ENCODE measurements at regions not wholly inside any gene's neighbourhood (a gene's known extent, or its start where the extent isn't known, plus 50 kb on each side); places are given as distances from the start of the nearest gene placed in this dataset.

DNA sequence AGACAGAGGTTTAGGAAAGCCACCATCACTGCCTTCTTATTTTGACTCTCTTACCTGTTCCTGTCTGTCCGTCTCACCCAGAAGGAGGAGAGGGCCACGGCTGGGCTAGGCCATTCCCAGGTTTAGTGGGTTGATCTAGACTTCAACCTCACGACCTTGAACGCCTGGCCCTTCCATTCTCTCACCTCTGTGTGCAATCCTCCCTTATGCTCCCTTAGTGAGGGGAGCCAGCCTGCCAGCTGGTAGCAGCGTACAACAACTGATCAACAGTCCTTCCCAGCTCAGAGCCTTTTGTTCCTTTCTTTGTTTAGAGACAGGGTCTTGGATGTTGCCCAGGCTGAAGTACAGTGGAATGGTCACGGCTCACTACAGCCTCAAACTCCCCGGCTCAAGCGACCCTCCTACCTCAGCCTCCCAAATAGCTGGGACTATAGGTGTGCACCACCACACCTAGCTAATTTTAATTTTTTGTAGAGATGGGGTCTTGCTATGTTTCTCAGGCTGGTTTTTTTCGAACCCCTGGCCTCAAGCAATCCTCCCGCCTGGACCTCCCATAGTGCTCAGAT lies 123.9 kb downstream of the ZNF664 start:
- no peak for DNase-seq

DNA sequence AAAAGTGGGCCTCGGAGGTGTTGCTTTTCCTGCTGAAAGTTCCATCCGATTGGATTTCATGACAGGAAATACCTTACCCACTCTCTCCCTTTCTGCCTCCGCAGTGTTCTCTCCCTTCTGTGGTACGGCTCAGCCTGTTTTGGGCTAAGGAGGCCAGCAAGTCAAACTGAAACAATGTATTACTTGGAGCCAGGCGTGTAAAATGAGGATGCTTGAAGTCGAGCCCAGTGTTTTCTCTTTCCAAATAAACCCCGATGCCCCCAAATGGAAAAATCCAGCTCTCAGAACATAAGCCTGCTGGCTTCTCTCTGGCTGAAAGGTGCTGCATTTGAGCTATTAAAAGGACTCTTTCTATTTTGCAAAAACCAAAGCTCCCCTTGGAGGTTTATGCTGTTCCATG lies 124.7 kb downstream of the ZNF664 start:
- DNase-seq: no peak

DNA sequence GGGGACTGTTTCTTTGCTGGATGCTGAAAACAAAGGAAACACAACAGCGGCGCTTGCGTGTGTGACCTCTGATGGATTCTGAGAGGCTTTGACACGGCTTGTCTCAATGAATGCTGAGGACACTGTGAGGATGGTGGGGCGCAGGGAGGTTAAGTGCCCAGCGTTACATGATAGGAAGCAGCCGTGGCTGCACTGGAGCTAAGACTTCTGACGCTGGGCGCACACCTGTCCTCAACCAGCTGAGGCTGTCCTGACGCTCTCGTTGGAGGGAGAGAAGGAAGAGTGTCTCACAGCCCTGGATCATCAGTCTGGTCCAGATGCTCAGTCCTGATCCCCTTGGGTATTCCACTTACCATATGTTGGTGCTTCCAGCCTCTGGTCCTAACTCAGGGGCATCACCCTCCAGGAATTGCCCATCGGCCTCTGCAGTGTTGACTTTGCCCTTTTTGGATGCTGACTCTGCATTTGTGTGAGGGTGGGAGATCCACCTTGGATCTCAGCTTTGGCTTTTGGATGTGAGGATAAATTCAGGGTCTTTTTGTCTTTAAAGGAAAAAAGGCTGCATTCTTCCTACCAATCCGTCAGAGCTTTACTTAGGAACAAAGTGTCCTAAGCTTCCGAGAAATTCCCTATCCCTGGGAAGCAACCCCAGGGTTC lies 125.2 kb downstream of the ZNF664 start:
- DNase-seq: peak; percentile 60

DNA sequence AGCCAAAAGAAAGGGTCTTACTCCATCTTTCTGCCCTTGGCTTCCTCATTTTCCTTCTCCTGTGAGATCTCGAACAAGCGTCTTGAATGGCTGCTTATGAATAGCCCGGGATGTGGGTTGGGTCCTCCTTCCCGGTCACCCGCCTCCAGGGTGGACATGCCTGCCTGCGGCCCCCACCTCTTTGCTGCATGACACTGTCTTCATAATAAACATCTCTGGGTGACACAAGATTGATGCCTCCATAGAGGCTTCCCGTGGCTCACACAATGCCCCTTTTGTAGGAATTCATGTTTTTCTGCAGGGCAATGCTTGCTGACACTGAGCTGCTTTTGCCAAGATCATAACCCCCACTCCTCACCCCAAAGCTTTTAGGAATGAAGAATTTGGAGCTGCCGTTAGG lies 125.9 kb downstream of the ZNF664 start:
- DNase-seq: no peak

DNA sequence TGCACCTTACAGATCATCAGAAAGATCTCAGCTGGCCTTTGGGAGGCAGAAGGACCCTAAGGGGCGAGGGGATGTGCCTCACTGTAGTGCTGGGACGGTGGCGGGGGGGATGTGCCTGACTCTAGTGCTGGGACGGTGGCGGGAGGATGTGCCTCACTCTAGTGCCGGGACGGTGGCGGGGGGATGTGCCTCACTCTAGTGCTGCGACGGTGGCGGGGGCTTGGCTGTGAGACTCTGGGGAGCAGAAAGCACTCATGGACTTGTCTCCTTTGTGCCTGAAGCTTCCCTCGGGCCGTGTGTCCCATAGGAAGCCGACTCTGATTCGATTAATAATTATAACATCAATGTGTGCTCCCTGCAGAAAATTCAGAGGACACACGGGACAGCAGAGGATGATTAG lies 126.6 kb downstream of the ZNF664 start:
- no peak for DNase-seq

DNA sequence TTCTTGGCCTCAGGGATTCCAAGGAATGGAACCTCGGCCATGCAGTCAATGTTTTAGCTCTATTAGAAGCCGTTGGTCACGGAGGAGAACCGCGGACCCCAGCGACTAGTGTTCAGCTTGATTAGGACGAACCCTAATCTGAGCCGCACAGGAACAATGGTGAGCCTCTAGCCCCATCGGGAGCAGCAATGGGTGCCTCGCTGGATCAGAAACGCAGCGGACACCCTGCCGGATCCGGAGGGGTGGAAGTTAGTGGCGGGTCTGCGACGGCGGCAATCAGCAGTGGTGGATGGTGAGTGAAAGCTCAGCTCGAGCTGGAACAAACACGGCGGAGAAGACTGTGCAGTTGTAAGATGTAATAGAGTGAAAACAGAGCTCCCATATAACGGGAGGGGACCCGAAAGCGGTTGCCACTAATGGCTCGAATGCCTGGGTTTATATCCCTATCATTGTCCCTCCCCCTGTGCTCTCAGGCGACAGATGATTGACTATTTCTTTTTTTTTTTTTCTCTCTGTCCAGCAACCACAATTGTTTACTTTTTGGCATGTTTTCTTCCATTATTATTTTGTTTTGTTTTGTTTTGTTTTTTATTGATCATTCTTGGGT lies 127.7 kb downstream of the ZNF664 start:
- DNase-seq: no peak

DNA sequence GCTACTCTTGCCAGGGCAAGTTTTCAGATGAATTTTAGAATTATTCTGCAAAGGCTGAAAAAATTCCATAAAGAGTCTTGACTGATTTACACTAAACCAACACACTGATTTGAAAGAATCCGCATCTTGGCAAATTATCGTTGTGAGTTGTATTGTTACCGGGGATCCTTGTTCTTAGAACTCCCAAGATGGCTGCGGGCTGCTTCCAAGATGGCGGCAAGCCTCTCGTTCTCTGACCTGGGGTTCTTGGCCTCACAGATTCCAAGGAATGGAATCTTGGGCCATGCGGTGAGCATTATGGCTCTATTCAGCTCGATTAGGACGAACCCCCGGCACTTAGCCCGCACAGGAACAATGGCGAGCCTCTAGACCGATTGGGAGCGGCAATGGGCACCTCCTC lies 132.5 kb downstream of the ZNF664 start:
- no peak for DNase-seq

DNA sequence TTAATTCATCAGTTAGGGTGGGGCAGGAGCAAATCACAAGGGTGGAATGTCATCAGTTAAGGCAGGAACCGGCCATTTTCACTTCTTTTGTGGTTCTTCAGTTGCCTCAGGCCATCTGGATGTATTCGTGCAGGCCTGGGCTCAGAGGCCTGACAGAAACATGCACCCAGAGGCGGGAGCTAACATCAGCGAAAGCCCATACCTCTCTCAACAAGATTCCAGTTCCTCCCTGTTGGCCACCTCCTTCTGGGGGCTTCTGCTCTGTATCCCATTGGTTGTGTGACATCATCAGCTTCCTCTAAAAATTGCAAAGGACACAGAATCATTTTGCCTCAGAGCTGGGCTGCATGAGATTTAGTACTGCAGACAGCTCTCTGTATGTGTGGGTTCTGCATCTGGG lies 134.3 kb downstream of the ZNF664 start:
- no peak for DNase-seq

DNA sequence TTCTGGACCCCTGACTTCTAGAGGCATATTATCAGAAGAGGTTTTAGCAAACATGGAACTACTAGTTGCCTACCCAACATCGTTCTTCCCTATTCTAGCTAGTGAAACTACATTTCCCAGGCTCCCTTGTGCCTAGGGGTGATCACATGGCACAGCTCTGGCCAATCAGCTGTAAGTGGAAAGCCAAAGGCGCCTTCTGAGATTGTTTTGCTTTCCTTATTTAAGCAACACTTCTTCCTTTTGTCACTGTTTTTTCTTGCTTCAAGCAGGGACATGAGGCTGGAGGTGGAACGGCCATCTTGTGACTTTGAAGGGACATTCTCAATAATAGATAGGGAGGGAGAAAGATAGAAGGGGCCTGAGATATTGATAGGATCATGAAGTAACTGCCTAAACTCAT lies 136.7 kb downstream of the ZNF664 start:
- DNase-seq: peak; percentile 31

DNA sequence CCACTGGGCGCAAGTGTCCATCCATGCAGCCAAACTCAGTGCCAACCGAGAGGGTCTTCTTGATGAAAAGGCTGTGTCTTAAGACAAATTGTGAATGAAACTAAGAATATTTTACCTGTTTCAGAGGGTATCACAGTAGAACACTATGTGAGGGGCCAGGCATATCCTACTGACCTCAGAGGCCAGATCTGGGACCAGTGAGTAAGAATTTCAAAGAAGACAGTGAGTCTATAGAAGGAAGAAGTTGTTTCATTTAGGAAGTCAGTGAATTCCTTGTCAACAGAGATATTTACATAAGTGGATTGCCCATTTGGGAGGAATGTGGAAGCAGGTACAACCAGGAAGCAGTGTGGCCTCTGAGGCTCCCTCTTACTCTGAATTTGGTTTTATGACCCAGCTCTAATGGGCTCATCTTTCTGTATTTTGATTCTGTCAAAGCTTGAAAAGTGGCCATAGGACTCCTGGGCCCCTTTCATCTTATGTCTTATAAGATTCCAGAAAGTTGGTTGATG lies 137.4 kb downstream of the ZNF664 start:
- DNase-seq: no peak

DNA sequence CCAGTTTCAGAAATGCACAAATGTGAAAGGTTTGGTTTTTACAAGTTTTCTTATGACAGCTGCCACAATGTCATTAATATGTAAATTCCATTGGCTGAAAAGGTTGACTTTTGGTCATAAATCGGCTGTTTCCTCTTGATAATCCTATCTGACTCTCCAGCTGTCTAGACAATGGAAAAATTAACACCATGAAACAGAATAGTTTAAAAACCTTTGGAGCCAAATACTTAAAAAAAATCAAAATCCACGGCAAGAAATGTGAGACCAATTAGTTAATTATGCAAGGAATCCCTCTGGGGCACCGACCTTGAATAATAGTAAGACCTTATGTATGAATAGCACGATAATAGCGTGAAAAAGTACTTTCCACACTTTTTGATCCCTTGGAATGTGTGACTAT lies 138.0 kb downstream of the ZNF664 start:
- no peak for DNase-seq

DNA sequence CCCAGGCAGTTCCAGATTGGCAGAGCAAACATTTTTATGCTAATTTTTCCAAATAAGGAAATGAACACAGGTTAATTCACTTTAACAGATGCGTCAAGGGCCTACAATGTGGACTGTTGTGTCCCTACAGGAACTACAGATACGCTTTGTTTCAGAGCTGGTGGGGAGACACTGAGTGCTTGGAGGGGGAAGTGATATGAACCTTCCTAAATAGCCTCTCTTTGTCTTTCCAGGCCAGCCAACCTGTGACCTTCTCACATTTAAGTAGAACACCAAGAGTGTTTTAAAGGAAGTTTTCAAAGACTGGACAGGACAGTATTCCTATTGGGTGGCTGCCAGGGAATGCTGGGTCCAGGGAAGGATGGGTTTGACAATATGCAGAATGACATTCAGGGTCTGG lies 141.3 kb downstream of the ZNF664 start:
- DNase-seq: no peak

DNA sequence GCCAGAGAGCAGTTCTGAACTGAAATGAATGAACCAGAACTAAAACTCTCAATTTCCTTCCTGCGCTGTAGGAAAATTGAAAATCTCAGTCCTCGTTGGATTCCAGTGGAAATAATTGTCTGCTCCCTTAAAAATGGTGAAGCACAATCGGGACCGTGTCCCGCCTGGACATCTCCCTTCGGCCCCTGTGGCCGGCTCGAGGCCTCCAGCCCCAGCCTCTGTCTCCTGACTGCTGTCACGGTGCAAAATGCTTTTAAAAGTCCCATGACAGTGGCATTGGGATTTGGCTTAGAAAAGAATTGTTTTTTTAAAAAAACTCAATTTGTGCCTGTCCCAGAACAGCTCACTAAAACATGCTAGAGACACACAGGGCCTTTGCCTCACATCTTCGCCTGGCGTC lies 142.5 kb downstream of the ZNF664 start:
- no peak for DNase-seq

DNA sequence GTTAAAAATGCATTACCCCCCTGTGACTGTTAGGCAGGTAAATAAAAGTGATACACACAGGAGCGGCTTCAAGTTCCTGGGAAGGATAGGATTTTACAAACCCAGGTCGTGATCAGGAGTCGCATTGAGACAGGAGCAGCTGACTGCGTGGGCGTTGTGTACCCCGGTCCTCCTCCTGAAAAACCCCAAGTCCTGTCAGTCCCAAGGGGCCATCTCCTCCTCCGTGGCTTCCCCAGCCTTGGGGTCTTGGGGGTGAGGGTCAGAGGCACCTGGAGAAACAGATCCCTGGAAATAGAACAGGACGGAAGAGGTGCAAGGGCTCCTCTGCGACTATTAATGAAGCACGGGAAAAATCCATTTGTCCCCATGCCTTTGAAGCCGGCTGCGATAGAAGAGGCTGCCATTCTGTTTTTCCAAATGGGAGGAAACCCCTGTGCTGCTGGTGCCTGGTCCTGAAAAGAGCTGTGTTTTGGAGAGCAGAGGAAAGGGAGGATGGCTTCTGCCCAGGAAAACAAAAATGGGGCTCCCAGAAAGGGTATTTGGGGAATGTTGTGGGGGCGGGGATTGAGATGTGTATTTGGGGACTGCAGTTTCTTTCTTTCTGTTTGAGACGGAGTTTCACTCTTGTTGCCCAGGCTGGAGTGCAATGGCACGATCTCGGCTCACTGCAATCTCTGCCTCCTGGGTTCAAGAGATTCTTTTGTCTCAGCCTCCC lies 143.1 kb downstream of the ZNF664 start:
- no peak for DNase-seq

DNA sequence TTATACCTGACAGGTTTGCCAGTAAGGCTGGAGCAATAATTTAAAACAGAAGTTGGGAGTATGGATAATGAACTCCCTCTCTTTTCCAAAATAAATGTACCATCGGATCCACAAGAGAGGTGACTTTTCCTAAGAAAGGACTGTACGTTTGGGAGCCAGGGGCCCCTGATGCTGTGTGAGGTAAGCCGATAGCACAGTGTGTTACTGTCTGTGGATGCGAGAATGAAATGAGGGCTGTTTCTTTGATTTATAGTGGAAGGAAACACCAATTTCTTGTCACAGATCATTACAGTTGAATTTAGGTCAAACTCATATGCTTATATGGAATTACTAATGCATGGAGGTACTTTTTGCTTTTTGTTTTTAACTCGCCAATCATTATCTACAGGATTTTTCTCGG lies 147.7 kb downstream of the ZNF664 start:
- DNase-seq: no peak

DNA sequence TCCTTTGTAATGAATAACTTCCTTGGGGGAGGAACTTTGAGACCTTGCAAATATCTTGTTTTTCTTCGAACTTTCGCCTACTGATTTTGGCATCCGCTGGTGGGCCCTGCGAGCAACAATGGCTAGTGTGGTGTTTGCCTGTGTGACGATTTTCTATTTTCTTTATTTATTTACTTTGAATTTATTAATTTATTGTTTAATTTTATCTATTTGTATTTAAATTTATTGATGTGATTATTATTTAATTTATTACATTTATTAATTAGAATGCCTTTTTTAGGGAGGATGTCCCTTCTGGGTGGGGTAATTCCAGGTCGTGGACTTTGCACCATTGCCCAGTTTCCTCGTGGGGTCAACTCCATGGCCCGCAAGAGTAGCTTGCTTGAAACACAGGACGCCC lies 149.7 kb downstream of the ZNF664 start:
- no peak for DNase-seq

DNA sequence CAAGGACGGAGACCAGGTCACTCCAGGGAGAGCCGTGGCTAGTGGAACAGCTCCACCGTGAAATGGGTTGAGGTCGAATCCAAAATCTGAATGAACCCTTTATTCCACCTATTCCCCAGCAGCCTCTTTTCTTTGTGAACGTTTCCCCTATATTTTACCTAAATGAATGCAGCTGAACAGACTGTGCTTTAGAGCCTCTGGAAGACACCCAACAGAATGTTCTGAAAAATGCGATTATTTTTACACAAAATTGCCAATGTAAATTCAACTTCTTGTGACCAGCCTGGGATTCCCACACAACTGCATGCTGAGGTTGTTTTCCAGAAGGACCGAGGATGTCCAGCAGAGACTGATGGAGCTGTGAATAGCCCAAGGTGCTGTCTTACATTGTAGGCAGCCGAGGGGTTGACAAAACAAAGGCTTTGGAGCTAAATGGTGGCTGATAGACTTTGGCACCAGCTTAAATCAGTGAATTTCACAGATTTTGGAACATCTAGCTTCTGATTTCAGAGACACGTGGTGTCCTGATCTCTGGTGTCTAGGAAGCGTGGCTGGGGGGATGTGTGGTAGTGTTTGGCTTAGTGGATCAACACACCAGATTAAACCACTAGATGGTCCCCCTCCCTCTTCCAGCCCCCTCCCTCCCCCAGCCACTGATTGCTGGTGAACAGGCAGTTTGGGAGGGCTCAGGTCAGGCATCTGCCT lies 150.4 kb downstream of the ZNF664 start:
- no peak for DNase-seq

DNA sequence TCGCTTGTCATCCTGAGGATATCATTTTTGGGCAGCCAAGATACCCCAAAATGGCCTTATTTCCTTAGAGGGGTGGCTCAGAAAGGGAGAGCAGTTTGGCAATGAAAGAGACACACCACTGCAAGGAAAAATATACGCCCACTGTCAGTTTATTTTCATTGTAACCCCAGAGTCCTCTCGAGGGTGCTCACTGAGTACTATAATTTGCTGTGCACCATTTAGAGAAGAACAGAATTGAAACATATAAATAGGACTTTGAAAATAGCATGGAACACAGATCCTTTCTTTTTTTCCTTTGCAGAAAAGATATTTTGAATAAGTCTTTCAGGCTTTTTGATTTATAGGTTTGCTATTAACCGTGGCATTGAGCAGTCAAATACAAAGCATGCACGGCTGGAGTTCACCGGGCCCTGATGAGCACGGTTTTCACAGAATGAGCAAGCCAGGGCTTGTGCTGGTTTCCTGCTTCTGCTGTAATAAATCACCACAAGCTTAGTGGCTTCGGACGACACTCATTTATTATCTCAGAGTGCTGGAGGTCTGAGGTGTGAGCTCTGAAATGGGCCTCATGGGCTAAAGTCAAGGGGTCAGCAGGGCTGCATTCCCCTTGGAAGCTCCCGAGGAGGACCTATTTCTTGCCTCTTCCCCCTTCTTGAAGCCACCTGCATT lies 152.3 kb downstream of the ZNF664 start:
- DNase-seq: no peak

DNA sequence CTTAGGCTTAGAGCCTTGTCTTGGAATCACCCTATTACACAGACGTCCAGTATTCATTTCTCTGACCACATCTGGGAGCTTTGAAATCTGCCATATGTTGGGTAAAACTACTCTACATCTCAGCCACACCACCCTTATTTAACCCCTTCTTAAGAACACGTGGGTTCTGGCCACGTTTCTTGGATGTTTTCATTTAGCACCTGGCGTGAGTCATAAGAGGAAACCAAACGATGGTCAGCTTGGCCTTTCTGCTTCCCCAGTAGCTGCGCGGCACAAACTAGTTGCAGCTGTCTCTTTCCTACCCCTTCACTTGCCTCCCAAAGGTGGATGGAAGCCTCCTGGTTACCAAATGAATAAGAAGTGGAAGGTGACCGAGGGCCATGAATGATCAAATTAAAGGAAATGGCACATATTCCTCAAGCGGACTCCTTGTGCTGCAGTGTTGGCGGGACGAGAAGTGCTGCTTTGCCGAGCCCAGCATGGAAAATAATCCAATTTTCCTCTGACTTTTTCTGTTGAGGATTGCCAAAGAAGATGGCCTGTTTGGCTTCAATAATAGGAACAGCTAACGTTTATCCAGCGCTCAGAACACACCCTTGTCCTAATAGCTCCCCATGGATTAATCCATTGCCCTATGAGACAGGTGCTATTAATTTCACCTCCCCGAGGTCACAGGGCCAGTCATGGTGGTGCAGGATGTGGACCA lies 154.1 kb downstream of the ZNF664 start:
- no peak for DNase-seq

DNA sequence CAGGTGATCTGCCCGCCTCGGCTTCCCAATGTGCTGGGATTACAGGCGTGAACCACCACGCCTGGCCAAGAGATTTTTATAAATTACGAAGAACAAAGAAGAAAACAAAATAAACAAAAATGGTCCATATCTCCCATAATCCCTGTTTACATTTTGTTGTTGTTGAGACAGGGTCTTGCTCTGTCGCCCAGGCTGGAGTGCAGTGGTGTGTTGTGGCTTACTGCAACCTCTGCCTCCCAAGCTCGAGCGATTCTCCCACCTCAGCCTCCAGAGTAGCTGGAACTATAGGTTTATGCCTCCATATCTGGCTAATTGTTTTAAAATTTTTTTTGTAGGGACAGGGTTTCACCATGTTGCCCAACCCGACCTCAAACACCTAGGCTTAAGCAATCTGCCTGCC lies 156.1 kb downstream of the ZNF664 start:
- DNase-seq: no peak

DNA sequence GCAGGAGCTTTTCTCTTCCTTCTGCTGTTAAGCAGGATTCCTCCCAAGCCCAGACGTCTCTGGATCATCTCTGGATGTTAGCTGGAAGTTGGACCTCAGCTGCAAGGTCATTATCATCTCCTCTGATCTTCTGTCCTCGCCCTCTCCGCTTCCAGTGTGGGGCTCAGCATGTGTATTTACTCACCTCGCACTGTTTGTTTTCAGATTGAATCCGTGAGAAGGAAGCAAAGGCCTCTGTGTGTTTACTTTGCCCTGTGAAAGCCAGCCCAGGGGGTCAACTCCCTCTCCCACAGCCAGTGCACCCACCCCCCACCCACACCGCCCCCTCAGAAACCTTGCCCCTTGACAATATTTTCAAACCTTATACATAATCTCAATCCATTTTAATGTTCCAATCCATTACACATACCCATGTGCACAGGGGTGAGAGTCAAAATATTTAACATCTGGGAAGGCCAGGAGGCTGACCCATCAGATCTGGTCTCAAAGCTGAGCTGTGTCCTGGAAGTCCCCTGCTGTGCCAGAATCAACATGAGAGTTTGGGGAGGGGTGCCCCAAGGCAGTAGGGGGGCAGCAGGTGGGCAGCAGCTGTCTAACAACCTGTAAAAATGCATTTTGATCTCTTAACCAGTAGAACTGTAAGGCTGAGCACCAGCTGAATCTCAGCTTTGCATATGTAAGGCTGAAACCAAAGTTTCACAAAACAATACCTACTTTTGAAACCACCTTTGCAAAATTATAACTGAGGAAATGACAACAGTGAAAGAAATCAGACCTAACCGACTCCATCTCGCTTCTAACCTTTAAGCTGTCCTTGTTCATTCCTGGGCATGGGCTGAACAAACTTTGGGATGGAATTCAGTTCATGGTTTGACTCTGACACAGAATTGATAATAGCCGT lies 157.9 kb downstream of the ZNF664 start:
- DNase-seq: no peak
